GM12878 (cell line): ENCODE measurements at regions not wholly inside any gene's neighbourhood (a gene's known extent, or its start where the extent isn't known, plus 50 kb on each side); places are given as distances from the start of the nearest gene placed in this dataset.

Experiments used
- ATAC-seq: fragments of 200-7000 bp; cut with Tn5 transposase; 3 replicates; pipeline ENCODE4 v1.9.1; 2020; ENCODE audit warnings: mild to moderate bottlenecking, moderate library complexity
- BruUV-seq: library from RNA; stranded (reverse); fragments of 400-500 nt; replicated peaks from 2 replicates; lab custom pipeline; 2021; lab: Mats Ljungman, UMichigan
- CTCF ChIA-PET: fragments of 300-600 bp; sonication (Branson Sonifier 250); formaldehyde crosslinking; extraction: SDS; loops from one replicate; lab custom pipeline; 2021; ENCODE audit warnings: inconsistent platforms; lab: Yijun Ruan, JAX
- POLR2A ChIA-PET: fragments of 350-600 bp; formaldehyde crosslinking; extraction: SDS; loops from one replicate; lab custom pipeline; 2021; ENCODE audit warnings: inconsistent platforms; lab: Charles Lee
- RAD21 ChIA-PET: fragments of 300-600 bp; sonication (Branson Sonifier 250); formaldehyde crosslinking; loops from one replicate; lab custom pipeline; 2023; ENCODE audit warnings: antibody characterized with exemption; ENCODE audit not compliant: unreplicated experiment; lab: Charles Lee
- SMC1A ChIA-PET: fragments of 300-600 bp; sonication (Branson Sonifier 250); formaldehyde crosslinking; loops from one replicate; lab custom pipeline; 2023; ENCODE audit not compliant: unreplicated experiment, uncharacterized antibody; lab: Charles Lee
- DNase-seq: peaks from one replicate; pipeline ENCODE4 v3.0.0-alpha.2; 2011; ENCODE audit warnings: low read depth, low spot score
- FAIRE-seq: peaks from 3 replicates; lab custom pipeline; 2011; peaks lifted over from hg19 to GRCh38; lab: Jason Lieb, UNC
- H2AFZ ChIP-seq: 2 replicates; pipeline ENCODE4 v1.6.0; 2011; ENCODE audit warnings: low read depth, low read length, control low read depth; ENCODE audit not compliant: control insufficient read depth
- H3K27ac ChIP-seq: 2 replicates; pipeline ENCODE4 v1.5.1; 2011; ENCODE audit warnings: control low read depth; ENCODE audit not compliant: control insufficient read depth, insufficient read depth
- H3K27me3 ChIP-seq, 2 experiments: replicated peaks in 1 of 2; 2 replicates each; pipeline versions ENCODE4 v1.6.0 to v1.6.1; 2011; ENCODE audit warnings: low read length in 1 of 2; ENCODE audit not compliant: control insufficient read depth in 2 of 2, insufficient read depth in 2 of 2
- H3K36me3 ChIP-seq, 2 experiments: 2 replicates each; pipeline ENCODE4 v1.5.1; 2011; ENCODE audit warnings: low read length in 1 of 2; ENCODE audit not compliant: control insufficient read depth in 2 of 2, insufficient read depth in 2 of 2
- H3K4me1 ChIP-seq: 2 replicates; pipeline ENCODE4 v1.6.1; 2011; ENCODE audit warnings: mild to moderate bottlenecking, low read length, moderate library complexity, mixed read lengths; ENCODE audit not compliant: control insufficient read depth, insufficient read depth
- H3K4me2 ChIP-seq: 2 replicates; pipeline ENCODE4 v1.6.0; 2011; ENCODE audit warnings: control low read depth; ENCODE audit not compliant: control insufficient read depth, insufficient read depth
- H3K4me3 ChIP-seq: fragments of 200-600 bp; sonication (generic); 2 replicates; pipeline ENCODE4 v1.5.1; 2016
- H3K79me2 ChIP-seq: 2 replicates; pipeline ENCODE4 v1.6.0; 2011; ENCODE audit warnings: low read length; ENCODE audit not compliant: control insufficient read depth, insufficient read depth
- H3K9ac ChIP-seq: 2 replicates; pipeline ENCODE4 v1.8.0; 2011; ENCODE audit warnings: low read length, control low read depth, mixed read lengths; ENCODE audit not compliant: control insufficient read depth, insufficient read depth
- H3K9me3 ChIP-seq: replicated peaks from 3 replicates; pipeline ENCODE4 v1.5.1; 2011; ENCODE audit warnings: mild to moderate bottlenecking, low read length; ENCODE audit not compliant: control insufficient read depth, insufficient read depth
- H4K20me1 ChIP-seq: 2 replicates; pipeline ENCODE4 v1.6.0; 2011; ENCODE audit not compliant: control insufficient read depth, insufficient read depth
- CHD2 ChIP-seq: IDR thresholded peaks from 2 replicates; pipeline ENCODE4 v1.6.1; 2011; ENCODE audit warnings: low read depth, low read length, improper control_type of control experiment, borderline replicate concordance
- ESRRA ChIP-seq: IDR thresholded peaks from 2 replicates; pipeline ENCODE4 v1.6.1; 2012; ENCODE audit warnings: mild to moderate bottlenecking, low read length, improper control_type of control experiment
- IRF4 ChIP-seq: IDR thresholded peaks from 2 replicates; pipeline ENCODE4 v1.6.1; 2011; ENCODE audit warnings: low read depth, low read length
- SPI1 ChIP-seq: IDR thresholded peaks from 2 replicates; pipeline ENCODE4 v1.6.1; 2011; ENCODE audit warnings: low read depth, mild to moderate bottlenecking, low read length, moderate library complexity, borderline replicate concordance; ENCODE audit not compliant: insufficient read depth
- TAF1 ChIP-seq: IDR thresholded peaks from 2 replicates; pipeline ENCODE4 v1.6.1; 2011; ENCODE audit warnings: mild to moderate bottlenecking, low read depth, low read length, borderline replicate concordance
- TARDBP ChIP-seq: IDR thresholded peaks from 2 replicates; pipeline ENCODE4 v1.6.1; 2016; ENCODE audit warnings: borderline replicate concordance
- WGBS: methylation state at CpG from one replicate; pipeline ENCODE4 v1.1.6; 2016; ENCODE audit warnings: low lambda C conversion rate; ENCODE audit not compliant: insufficient replicate concordance, insufficient coverage; ENCODE audit errors: missing lambda C conversion rate; 5-methylcytosine and 5-hydroxymethylcytosine counted together
- in situ Hi-C: fragments of 300-500 bp; cut with MboI; formaldehyde crosslinking; loops from 9 replicates; pipeline ENCODE4 v1.14.3; 2018; ENCODE audit warnings: mixed read lengths
- intact Hi-C: fragments of 100-400 bp; cut with micrococcal nuclease; formaldehyde crosslinking; loops from one replicate; pipeline ENCODE4 v1.14.2; 2022; ENCODE audit not compliant: unreplicated experiment
- TF ChIP-seq, protein P1 (sequence below): IDR thresholded peaks from 2 replicates; pipeline ENCODE4 v1.6.1; 2012; ENCODE audit warnings: improper control_type of control experiment, low read depth, low read length; ENCODE audit not compliant: insufficient replicate concordance
- TF ChIP-seq, protein P2 (sequence below): fragments of 450-650 bp; conservative IDR thresholded peaks from 2 replicates; pipeline ENCODE4 v1.6.1; 2017; ENCODE audit warnings: mild to moderate bottlenecking, moderate library complexity
- TF ChIP-seq, protein P3 (sequence below): IDR thresholded peaks from 2 replicates; pipeline ENCODE4 v1.6.1; 2012; ENCODE audit warnings: mild to moderate bottlenecking, low read depth, low read length
- TF ChIP-seq, protein P4 (sequence below): fragments of 450-650 bp; IDR thresholded peaks from 2 replicates; pipeline ENCODE4 v1.6.1; 2017; ENCODE audit warnings: mild to moderate bottlenecking

DNA sequence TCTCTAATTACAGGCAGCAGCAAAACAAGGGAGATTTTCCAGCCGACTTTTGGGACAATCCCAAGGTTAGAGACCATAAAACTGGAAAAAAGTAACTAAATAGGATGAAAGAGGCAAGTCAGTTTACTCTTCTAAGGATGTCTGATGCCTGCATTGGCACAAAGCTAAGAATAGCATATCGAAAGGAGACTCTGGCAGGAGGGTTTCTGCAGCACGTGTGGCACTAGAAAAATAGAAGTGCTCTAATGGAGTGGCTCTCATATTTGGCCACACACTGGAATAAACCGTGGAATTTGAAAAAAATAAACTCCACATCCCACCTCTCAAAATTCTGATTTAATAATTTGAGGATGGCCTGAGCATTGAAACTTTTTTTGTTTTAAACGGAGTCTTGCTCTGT is 77.2 kb upstream of the ARSJ start:
- Histone ChIP-seq H3K9ac (no peak overlapping the region), H3K9me3 (no peaks in the 10 kb centered on the region; the same call in 2 of the 3 replicates), H3K27me3 (no peaks in the 10 kb centered on the region), H3K36me3 (no peaks in the 10 kb centered on the region), H3K27ac (no peak overlapping the region), H2AFZ (no peak overlapping the region), H4K20me1 (no peaks in the 10 kb centered on the region), H3K4me2 (no peak overlapping the region), H3K4me1 (no peaks in the 10 kb centered on the region), H3K79me2 (no peaks in the 10 kb centered on the region), H3K4me3 (no peak overlapping the region)
- intact Hi-C loops = no loop called here
- no TSS peak for BruUV-seq
- 30% methylated on average over 5 of the region's 5 CpGs for WGBS
- POLR2A ChIA-PET = no interaction called here
- no peak for ATAC-seq
- no peak for FAIRE-seq
- SMC1A ChIA-PET = no interaction called here
- in situ Hi-C loops = no loop called here
- RAD21 ChIA-PET = no interaction called here
- DNase-seq = no peak
- CTCF ChIA-PET = no interaction called here
- TF ChIP-seq ESRRA (no peak), TAF1 (no peak), CHD2 (no peak), SPI1 (no peak), TARDBP (no peak), IRF4 (no peak)
- TF ChIP-seq, protein P1, sequence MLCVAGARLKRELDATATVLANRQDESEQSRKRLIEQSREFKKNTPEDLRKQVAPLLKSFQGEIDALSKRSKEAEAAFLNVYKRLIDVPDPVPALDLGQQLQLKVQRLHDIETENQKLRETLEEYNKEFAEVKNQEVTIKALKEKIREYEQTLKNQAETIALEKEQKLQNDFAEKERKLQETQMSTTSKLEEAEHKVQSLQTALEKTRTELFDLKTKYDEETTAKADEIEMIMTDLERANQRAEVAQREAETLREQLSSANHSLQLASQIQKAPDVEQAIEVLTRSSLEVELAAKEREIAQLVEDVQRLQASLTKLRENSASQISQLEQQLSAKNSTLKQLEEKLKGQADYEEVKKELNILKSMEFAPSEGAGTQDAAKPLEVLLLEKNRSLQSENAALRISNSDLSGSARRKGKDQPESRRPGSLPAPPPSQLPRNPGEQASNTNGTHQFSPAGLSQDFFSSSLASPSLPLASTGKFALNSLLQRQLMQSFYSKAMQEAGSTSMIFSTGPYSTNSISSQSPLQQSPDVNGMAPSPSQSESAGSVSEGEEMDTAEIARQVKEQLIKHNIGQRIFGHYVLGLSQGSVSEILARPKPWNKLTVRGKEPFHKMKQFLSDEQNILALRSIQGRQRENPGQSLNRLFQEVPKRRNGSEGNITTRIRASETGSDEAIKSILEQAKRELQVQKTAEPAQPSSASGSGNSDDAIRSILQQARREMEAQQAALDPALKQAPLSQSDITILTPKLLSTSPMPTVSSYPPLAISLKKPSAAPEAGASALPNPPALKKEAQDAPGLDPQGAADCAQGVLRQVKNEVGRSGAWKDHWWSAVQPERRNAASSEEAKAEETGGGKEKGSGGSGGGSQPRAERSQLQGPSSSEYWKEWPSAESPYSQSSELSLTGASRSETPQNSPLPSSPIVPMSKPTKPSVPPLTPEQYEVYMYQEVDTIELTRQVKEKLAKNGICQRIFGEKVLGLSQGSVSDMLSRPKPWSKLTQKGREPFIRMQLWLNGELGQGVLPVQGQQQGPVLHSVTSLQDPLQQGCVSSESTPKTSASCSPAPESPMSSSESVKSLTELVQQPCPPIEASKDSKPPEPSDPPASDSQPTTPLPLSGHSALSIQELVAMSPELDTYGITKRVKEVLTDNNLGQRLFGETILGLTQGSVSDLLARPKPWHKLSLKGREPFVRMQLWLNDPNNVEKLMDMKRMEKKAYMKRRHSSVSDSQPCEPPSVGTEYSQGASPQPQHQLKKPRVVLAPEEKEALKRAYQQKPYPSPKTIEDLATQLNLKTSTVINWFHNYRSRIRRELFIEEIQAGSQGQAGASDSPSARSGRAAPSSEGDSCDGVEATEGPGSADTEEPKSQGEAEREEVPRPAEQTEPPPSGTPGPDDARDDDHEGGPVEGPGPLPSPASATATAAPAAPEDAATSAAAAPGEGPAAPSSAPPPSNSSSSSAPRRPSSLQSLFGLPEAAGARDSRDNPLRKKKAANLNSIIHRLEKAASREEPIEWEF = no peak
- TF ChIP-seq, protein P2, sequence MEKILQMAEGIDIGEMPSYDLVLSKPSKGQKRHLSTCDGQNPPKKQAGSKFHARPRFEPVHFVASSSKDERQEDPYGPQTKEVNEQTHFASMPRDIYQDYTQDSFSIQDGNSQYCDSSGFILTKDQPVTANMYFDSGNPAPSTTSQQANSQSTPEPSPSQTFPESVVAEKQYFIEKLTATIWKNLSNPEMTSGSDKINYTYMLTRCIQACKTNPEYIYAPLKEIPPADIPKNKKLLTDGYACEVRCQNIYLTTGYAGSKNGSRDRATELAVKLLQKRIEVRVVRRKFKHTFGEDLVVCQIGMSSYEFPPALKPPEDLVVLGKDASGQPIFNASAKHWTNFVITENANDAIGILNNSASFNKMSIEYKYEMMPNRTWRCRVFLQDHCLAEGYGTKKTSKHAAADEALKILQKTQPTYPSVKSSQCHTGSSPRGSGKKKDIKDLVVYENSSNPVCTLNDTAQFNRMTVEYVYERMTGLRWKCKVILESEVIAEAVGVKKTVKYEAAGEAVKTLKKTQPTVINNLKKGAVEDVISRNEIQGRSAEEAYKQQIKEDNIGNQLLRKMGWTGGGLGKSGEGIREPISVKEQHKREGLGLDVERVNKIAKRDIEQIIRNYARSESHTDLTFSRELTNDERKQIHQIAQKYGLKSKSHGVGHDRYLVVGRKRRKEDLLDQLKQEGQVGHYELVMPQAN = no peak
- TF ChIP-seq, protein P3, sequence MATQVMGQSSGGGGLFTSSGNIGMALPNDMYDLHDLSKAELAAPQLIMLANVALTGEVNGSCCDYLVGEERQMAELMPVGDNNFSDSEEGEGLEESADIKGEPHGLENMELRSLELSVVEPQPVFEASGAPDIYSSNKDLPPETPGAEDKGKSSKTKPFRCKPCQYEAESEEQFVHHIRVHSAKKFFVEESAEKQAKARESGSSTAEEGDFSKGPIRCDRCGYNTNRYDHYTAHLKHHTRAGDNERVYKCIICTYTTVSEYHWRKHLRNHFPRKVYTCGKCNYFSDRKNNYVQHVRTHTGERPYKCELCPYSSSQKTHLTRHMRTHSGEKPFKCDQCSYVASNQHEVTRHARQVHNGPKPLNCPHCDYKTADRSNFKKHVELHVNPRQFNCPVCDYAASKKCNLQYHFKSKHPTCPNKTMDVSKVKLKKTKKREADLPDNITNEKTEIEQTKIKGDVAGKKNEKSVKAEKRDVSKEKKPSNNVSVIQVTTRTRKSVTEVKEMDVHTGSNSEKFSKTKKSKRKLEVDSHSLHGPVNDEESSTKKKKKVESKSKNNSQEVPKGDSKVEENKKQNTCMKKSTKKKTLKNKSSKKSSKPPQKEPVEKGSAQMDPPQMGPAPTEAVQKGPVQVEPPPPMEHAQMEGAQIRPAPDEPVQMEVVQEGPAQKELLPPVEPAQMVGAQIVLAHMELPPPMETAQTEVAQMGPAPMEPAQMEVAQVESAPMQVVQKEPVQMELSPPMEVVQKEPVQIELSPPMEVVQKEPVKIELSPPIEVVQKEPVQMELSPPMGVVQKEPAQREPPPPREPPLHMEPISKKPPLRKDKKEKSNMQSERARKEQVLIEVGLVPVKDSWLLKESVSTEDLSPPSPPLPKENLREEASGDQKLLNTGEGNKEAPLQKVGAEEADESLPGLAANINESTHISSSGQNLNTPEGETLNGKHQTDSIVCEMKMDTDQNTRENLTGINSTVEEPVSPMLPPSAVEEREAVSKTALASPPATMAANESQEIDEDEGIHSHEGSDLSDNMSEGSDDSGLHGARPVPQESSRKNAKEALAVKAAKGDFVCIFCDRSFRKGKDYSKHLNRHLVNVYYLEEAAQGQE = no peak
- TF ChIP-seq, protein P4, sequence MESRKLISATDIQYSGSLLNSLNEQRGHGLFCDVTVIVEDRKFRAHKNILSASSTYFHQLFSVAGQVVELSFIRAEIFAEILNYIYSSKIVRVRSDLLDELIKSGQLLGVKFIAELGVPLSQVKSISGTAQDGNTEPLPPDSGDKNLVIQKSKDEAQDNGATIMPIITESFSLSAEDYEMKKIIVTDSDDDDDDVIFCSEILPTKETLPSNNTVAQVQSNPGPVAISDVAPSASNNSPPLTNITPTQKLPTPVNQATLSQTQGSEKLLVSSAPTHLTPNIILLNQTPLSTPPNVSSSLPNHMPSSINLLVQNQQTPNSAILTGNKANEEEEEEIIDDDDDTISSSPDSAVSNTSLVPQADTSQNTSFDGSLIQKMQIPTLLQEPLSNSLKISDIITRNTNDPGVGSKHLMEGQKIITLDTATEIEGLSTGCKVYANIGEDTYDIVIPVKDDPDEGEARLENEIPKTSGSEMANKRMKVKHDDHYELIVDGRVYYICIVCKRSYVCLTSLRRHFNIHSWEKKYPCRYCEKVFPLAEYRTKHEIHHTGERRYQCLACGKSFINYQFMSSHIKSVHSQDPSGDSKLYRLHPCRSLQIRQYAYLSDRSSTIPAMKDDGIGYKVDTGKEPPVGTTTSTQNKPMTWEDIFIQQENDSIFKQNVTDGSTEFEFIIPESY = no peak
